Erythroblast (primary cell): ENCODE measurements at regions not wholly inside any gene's neighbourhood (a gene's known extent, or its start where the extent isn't known, plus 50 kb on each side); places are given as distances from the start of the nearest gene placed in this dataset.

Experiments
- GATA1 ChIP-seq: IDR thresholded peaks from 2 replicates; pipeline ENCODE4 v1.6.1; 2011; ENCODE audit warnings: low read depth, mild to moderate bottlenecking, control low read depth, low read length, moderate library complexity
- POLR2A ChIP-seq: IDR thresholded peaks from 2 replicates; pipeline ENCODE4 v1.6.1; 2011; ENCODE audit warnings: mild to moderate bottlenecking, low read length

DNA sequence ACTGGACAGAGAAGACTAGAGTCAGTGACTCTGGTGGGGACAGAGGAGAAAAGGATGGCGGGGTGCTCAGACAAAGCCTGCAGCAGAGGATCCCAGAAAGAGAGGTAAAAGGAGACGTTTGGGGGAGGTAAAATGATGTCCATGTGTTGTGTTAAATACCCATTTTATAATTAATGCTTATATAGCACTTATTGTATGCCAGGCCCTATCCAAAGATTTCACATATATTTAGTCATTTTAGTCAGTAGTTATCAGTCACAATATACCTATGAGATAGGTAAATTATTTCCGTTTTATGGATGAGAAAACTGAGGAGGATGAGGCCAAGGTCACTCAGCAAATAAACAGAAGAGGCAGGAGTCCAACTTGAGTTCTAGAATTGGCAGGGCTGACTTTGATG lies 144.6 kb upstream of the SEMA3E start:
- no peak for TF ChIP-seq POLR2A
- TF ChIP-seq GATA1, result no peak
